ENCODE measurements at regions not wholly inside any gene's neighbourhood (a gene's known extent, or its start where the extent isn't known, plus 50 kb on each side); places are given as distances from the start of the nearest gene placed in this dataset.

GRCh38 chr5:175264406-175264805, 179.6 kb downstream of the DRD1 start:
- TF ChIP-seq REST (IDR thresholded peaks at IDR 0.05) (no peak), RAD21 (conservative IDR thresholded peaks at IDR 0.05 in 1 of 2, IDR thresholded peaks at IDR 0.05 in 1 of 2) (no peak), POLR2A (IDR thresholded peaks at IDR 0.05; ENCODE audit: low read length) (no peak), CTCF (IDR thresholded peaks at IDR 0.05) (no peak), MYC (IDR thresholded peaks at IDR 0.05; ENCODE audit: borderline replicate concordance, low read length) (no peak), RNF2 (IDR thresholded peaks at IDR 0.05; ENCODE audit: borderline replicate concordance, low read depth) (no peak), RCOR1 (IDR thresholded peaks at IDR 0.05; ENCODE audit: low read depth, low read length) (no peak), PBX3 (IDR thresholded peaks at IDR 0.05) (no peak)
- TF ChIP-seq, protein P1, sequence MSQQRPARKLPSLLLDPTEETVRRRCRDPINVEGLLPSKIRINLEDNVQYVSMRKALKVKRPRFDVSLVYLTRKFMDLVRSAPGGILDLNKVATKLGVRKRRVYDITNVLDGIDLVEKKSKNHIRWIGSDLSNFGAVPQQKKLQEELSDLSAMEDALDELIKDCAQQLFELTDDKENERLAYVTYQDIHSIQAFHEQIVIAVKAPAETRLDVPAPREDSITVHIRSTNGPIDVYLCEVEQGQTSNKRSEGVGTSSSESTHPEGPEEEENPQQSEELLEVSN (IDR thresholded peaks at IDR 0.05; ENCODE audit: borderline replicate concordance, low read depth): no peak
- TF ChIP-seq, protein P2, sequence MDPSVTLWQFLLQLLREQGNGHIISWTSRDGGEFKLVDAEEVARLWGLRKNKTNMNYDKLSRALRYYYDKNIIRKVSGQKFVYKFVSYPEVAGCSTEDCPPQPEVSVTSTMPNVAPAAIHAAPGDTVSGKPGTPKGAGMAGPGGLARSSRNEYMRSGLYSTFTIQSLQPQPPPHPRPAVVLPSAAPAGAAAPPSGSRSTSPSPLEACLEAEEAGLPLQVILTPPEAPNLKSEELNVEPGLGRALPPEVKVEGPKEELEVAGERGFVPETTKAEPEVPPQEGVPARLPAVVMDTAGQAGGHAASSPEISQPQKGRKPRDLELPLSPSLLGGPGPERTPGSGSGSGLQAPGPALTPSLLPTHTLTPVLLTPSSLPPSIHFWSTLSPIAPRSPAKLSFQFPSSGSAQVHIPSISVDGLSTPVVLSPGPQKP (IDR thresholded peaks at IDR 0.05; ENCODE audit: low read depth, low read length): no peak

Measured in A549 (cell line).